Inferior parietal cortex (tissue), 1 donor: ENCODE measurements at regions not wholly inside any gene's neighbourhood (a gene's known extent, or its start where the extent isn't known, plus 50 kb on each side); places are given as distances from the start of the nearest gene placed in this dataset.

Source experiments
- DNase-seq: peaks from one replicate; pipeline ENCODE4 v3.0.0-alpha.2; 2016; ENCODE audit errors: extremely low spot score

GRCh38 chr2:6065703-6066102 lies 373.5 kb downstream of the SOX11 start:
- DNase-seq, result no peak

- DNase-seq, result no peak
Measured at GRCh38 chr2:6067089-6067488, 374.9 kb downstream of the SOX11 start.

GRCh38 chr2:6067806-6068205 lies 375.6 kb downstream of the SOX11 start:
- DNase-seq, result no peak

GRCh38 chr2:6068429-6068828 lies 376.2 kb downstream of the SOX11 start:
- DNase-seq, result no peak

- DNase-seq, result no peak
Measured at GRCh38 chr2:6069381-6069780, 377.2 kb downstream of the SOX11 start.

GRCh38 chr2:6071519-6071918 lies 379.3 kb downstream of the SOX11 start:
- no peak for DNase-seq

GRCh38 chr2:6072276-6072675 lies 380.1 kb downstream of the SOX11 start:
- DNase-seq, result no peak

GRCh38 chr2:6072768-6073167 lies 380.6 kb downstream of the SOX11 start:
- no peak for DNase-seq

- peak; percentile 53 for DNase-seq
Measured at GRCh38 chr2:6073191-6074088, 381.3 kb downstream of the SOX11 start.

- no peak for DNase-seq
Measured at GRCh38 chr2:6074089-6074643, 382.0 kb downstream of the SOX11 start.

GRCh38 chr2:6077585-6077984 lies 385.4 kb downstream of the SOX11 start:
- DNase-seq, result no peak

- DNase-seq, result no peak
Measured at GRCh38 chr2:6078414-6078813, 386.2 kb downstream of the SOX11 start.

- no peak for DNase-seq
Measured at GRCh38 chr2:6079405-6079804, 387.2 kb downstream of the SOX11 start.

GRCh38 chr2:6080932-6081753 lies 389.0 kb downstream of the SOX11 start:
- DNase-seq, result peak; percentile 70

GRCh38 chr2:6081955-6082624 lies 389.9 kb downstream of the SOX11 start:
- no peak for DNase-seq

- DNase-seq, result no peak
Measured at GRCh38 chr2:6082625-6083018, 390.4 kb downstream of the SOX11 start.

GRCh38 chr2:6083136-6083535 lies 391.0 kb downstream of the SOX11 start:
- no peak for DNase-seq

GRCh38 chr2:6089474-6089873 lies 397.3 kb downstream of the SOX11 start:
- DNase-seq, result no peak

GRCh38 chr2:6103372-6103771 lies 411.2 kb downstream of the SOX11 start:
- no peak for DNase-seq

GRCh38 chr2:6103949-6104348 lies 411.8 kb downstream of the SOX11 start:
- no peak for DNase-seq

- no peak for DNase-seq
Measured at GRCh38 chr2:6107290-6107689, 415.1 kb downstream of the SOX11 start.

GRCh38 chr2:6109831-6110230 lies 417.6 kb downstream of the SOX11 start:
- no peak for DNase-seq
